A673 (cell line): ENCODE measurements at regions not wholly inside any gene's neighbourhood (a gene's known extent, or its start where the extent isn't known, plus 50 kb on each side); places are given as distances from the start of the nearest gene placed in this dataset.
A peak's percentile ranks its signal among the peaks of the same experiment; 100 is the strongest.

Experiments used
- BruUV-seq: library from RNA; stranded (reverse); fragments of 400-500 nt; replicated peaks from 2 replicates; lab custom pipeline; 2021; lab: Mats Ljungman, UMichigan
- CTCF ChIA-PET: fragments of 300-600 bp; sonication (Branson Sonifier 250); formaldehyde crosslinking; loops from one replicate; lab custom pipeline; 2022; ENCODE audit warnings: antibody characterized with exemption; lab: Charles Lee
- POLR2A ChIA-PET: fragments of 300-600 bp; sonication (Branson Sonifier 250); formaldehyde crosslinking; loops from one replicate; lab custom pipeline; 2022; ENCODE audit warnings: antibody characterized with exemption; ENCODE audit not compliant: low non-redundant PET; lab: Charles Lee
- DNase-seq: peaks from one replicate; pipeline ENCODE4 v3.0.0-alpha.2; 2015; ENCODE audit warnings: low spot score
- H3K27ac ChIP-seq: fragments of 200-600 bp; sonication (generic); 2 replicates; pipeline ENCODE4 v1.5.1; 2016; ENCODE audit warnings: mixed run types, low read depth, mild to moderate bottlenecking, mixed read lengths, antibody characterized with exemption, low read length; ENCODE audit not compliant: poor library complexity, severe bottlenecking
- H3K27me3 ChIP-seq: fragments of 200-600 bp; sonication (generic); replicated peaks from 2 replicates; pipeline ENCODE4 v1.6.1; 2017; ENCODE audit warnings: mixed run types, low read depth, mild to moderate bottlenecking, mixed read lengths, antibody characterized with exemption, low read length; ENCODE audit not compliant: insufficient read depth, poor library complexity
- H3K36me3 ChIP-seq: fragments of 200-600 bp; sonication (generic); 2 replicates; pipeline ENCODE4 v1.6.1; 2016; ENCODE audit warnings: mixed run types, mild to moderate bottlenecking, mixed read lengths, antibody characterized with exemption, low read length; ENCODE audit not compliant: insufficient read depth, poor library complexity, severe bottlenecking
- H3K4me1 ChIP-seq: fragments of 200-600 bp; sonication (generic); 2 replicates; pipeline ENCODE4 v1.6.1; 2017; ENCODE audit warnings: mixed run types, mild to moderate bottlenecking, mixed read lengths, antibody characterized with exemption, low read length; ENCODE audit not compliant: insufficient read depth, poor library complexity, severe bottlenecking
- H3K4me3 ChIP-seq: fragments of 200-600 bp; sonication (generic); 2 replicates; pipeline ENCODE4 v1.5.1; 2016; ENCODE audit warnings: low read depth, mixed run types, mild to moderate bottlenecking, mixed read lengths, low read length; ENCODE audit not compliant: poor library complexity, severe bottlenecking
- H3K9me3 ChIP-seq: fragments of 200-600 bp; sonication (generic); 2 replicates; pipeline ENCODE4 v1.6.1; 2016; ENCODE audit warnings: mixed run types, low read depth, mild to moderate bottlenecking, mixed read lengths, antibody characterized with exemption, low read length; ENCODE audit not compliant: poor library complexity, severe bottlenecking
- EZH2 ChIP-seq: fragments of 200-600 bp; sonication (generic); IDR thresholded peaks from 2 replicates; pipeline ENCODE4 v1.6.1; 2017; ENCODE audit warnings: borderline replicate concordance, low read depth, mild to moderate bottlenecking, mixed read lengths, antibody characterized with exemption, low read length; ENCODE audit not compliant: poor library complexity, severe bottlenecking
- intact Hi-C: fragments of 100-400 bp; cut with micrococcal nuclease; formaldehyde crosslinking; loops from one replicate; pipeline ENCODE4 v1.10.0; 2022; ENCODE audit not compliant: unreplicated experiment
- TF ChIP-seq, protein P1 (sequence below): fragments of 300-800, 200-600 bp; sonication (generic); conservative IDR thresholded peaks from 2 replicates; pipeline ENCODE4 v1.5.1; 2017; ENCODE audit warnings: low read depth, mild to moderate bottlenecking, antibody characterized with exemption, low read length, moderate library complexity, mixed read lengths

DNA sequence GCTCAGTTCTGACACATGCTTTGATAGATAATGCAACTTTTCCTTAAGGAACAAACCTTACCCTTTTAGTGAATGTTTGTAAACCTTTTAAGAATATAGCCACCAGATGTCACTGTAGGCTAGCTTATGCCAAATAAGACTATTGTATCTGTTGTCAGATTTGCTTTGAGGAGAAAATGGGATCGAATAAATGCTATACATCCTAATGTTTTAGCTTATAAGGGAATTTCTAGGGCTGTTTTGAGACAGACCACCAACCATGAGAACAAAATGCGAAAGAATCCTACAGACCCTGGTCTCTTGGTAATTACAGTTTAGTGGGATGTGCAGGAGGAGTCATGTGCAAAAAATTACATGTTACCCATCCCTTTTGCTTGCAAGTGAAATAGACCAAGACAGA, 127.6 kb upstream of the NMUR2 start:
- Histone ChIP-seq H3K4me1 (no peaks in the 10 kb centered on the region), H3K36me3 (no peaks in the 10 kb centered on the region), H3K27me3 (no peaks in the 10 kb centered on the region), H3K9me3 (no peaks in the 10 kb centered on the region), H3K4me3 (no peak overlapping the region), H3K27ac (no peak overlapping the region)
- no TSS peak for BruUV-seq
- DNase-seq: peak; percentile 62
- ChIA-PET CTCF (interaction anchor here (0.7 kb wide), 2 partner anchors 1432 to 1441 kb away, joined by 10 to 11 read pairs; no protein-coding TSS in a partner anchor), POLR2A (interaction anchor here (0.5 kb wide), 1 partner anchor 615 kb away, joined by 3 read pairs; no protein-coding TSS in a partner anchor)
- intact Hi-C loops: loop anchor here (1.0 to 10.0 kb wide), 3 partner anchors 616 to 1433 kb away; partner anchors contain the start of gene GRIA1
- TF ChIP-seq, protein P1, sequence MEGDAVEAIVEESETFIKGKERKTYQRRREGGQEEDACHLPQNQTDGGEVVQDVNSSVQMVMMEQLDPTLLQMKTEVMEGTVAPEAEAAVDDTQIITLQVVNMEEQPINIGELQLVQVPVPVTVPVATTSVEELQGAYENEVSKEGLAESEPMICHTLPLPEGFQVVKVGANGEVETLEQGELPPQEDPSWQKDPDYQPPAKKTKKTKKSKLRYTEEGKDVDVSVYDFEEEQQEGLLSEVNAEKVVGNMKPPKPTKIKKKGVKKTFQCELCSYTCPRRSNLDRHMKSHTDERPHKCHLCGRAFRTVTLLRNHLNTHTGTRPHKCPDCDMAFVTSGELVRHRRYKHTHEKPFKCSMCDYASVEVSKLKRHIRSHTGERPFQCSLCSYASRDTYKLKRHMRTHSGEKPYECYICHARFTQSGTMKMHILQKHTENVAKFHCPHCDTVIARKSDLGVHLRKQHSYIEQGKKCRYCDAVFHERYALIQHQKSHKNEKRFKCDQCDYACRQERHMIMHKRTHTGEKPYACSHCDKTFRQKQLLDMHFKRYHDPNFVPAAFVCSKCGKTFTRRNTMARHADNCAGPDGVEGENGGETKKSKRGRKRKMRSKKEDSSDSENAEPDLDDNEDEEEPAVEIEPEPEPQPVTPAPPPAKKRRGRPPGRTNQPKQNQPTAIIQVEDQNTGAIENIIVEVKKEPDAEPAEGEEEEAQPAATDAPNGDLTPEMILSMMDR: peak; percentile 61
- TF ChIP-seq EZH2: no peak

DNA sequence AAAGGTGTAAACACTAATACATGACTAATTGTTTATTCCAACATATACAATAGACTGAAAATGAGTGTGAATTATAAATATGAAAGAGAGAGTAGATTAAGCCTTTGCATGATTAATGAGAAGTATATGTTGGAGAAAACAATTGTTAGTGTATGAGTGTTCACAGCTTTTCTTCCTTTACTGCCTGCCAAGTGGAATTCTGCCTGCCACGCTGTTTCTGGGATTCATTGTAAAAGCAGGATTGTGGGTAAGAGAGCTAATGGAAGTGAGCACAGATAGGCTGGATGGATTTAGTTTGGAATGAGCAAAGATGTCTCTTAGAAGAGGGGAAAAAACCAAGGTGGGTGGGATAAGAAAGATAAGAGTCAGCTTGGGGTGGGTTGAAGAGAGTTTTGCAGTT, 129.6 kb upstream of the NMUR2 start:
- POLR2A ChIA-PET: no interaction called here
- CTCF ChIA-PET: no interaction called here
- TF ChIP-seq, protein P1: no peak
- no peak for TF ChIP-seq EZH2
- no peak for DNase-seq
- Histone ChIP-seq H3K27ac (no peak overlapping the region), H3K9me3 (no peaks in the 10 kb centered on the region), H3K4me3 (no peak overlapping the region), H3K27me3 (peaks cover 4% of the 10 kb centered on the region), H3K36me3 (no peaks in the 10 kb centered on the region), H3K4me1 (no peaks in the 10 kb centered on the region)
- intact Hi-C loops: loop anchor here (10.0 kb wide), 1 partner anchor 960 kb away; the partner anchor contains the start of gene GRIA1
- BruUV-seq: no TSS peak

DNA sequence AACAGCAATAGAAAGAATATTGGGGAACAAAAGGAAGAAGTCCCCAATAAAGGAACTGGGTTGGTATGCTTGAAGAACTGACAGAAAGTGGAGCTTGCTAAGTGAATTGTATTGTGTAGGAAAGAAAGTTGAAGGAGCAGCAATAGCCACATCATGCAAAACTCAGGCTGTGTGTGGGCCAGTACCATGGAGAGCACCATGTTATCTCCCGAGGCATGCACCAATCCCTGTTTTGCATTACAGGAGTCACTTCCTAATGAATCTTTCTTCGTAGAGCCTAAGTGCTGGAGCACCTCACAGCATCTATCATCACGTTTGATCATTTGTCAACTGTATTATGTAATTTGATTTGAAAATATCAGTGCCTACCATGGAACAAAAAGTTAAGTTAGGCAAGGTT, 137.7 kb upstream of the NMUR2 start:
- CTCF ChIA-PET: no interaction called here

More for the DNA sequence above, 137.7 kb upstream of the NMUR2 start:
- H3K4me3 ChIP-seq: no peak overlapping the region
- DNase-seq: peak; percentile 25
- no TSS peak for BruUV-seq
- intact Hi-C loops: no loop called here
- POLR2A ChIA-PET: no interaction called here
- TF ChIP-seq EZH2: no peak
- TF ChIP-seq, protein P1: no peak
- H3K4me1 ChIP-seq: no peaks in the 10 kb centered on the region
- no peak overlapping the region for H3K27ac ChIP-seq
- H3K9me3 ChIP-seq: no peaks in the 10 kb centered on the region
- H3K27me3 ChIP-seq: peaks cover 7% of the 10 kb centered on the region
- H3K36me3 ChIP-seq: no peaks in the 10 kb centered on the region
